GM21825 (cell line): ENCODE measurements at regions not wholly inside any gene's neighbourhood (a gene's known extent, or its start where the extent isn't known, plus 50 kb on each side); places are given as distances from the start of the nearest gene placed in this dataset.
"Not testable (repeated sequence)": the region's sequence is repeated elsewhere in the genome, so short reads cannot be mapped to it uniquely, and the experiment has no call there.

Source experiments
- ATAC-seq: cut with Tn5 transposase; IDR thresholded peaks from one replicate; pipeline ENCODE4 v1.9.1; 2021; ENCODE audit warnings: mild to moderate bottlenecking, moderate library complexity; ENCODE audit not compliant: unreplicated experiment

- ATAC-seq: not testable (repeated sequence)
These were observed 269.9 kb upstream of the NREP start for GRCh38 chr5:112026879-112027278.

GRCh38 chr5:112025757-112026156 is 268.8 kb upstream of the NREP start:
- peak; percentile 83 for ATAC-seq

- no peak for ATAC-seq
These were observed 267.8 kb upstream of the NREP start for GRCh38 chr5:112024769-112025168.

- no peak for ATAC-seq
These were observed 267.2 kb upstream of the NREP start for GRCh38 chr5:112024221-112024620.

GRCh38 chr5:112023766-112024165 is 266.8 kb upstream of the NREP start:
- no peak for ATAC-seq

GRCh38 chr5:112018846-112019245 is 261.9 kb upstream of the NREP start:
- no peak for ATAC-seq

- ATAC-seq: no peak
These were observed 260.0 kb upstream of the NREP start for GRCh38 chr5:112016980-112017379.

GRCh38 chr5:112014783-112015395 is 257.9 kb upstream of the NREP start:
- no peak for ATAC-seq

- ATAC-seq: no peak
These were observed 256.7 kb upstream of the NREP start for GRCh38 chr5:112013660-112014059.

GRCh38 chr5:112012104-112012503 is 255.1 kb upstream of the NREP start:
- ATAC-seq: no peak

- no peak for ATAC-seq
These were observed 253.5 kb upstream of the NREP start for GRCh38 chr5:112010475-112010874.

GRCh38 chr5:112006721-112007120 is 249.7 kb upstream of the NREP start:
- no peak for ATAC-seq

- no peak for ATAC-seq
These were observed 248.6 kb upstream of the NREP start for GRCh38 chr5:112005623-112005930.

- peak; percentile 90 for ATAC-seq
These were observed 248.1 kb upstream of the NREP start for GRCh38 chr5:112004867-112005622.

- ATAC-seq: no peak
These were observed 245.4 kb upstream of the NREP start for GRCh38 chr5:112002376-112002775.

- no peak for ATAC-seq
These were observed 242.3 kb upstream of the NREP start for GRCh38 chr5:111999286-111999685.

GRCh38 chr5:111998871-111999270 is 241.9 kb upstream of the NREP start:
- no peak for ATAC-seq

- no peak for ATAC-seq
These were observed 240.7 kb upstream of the NREP start for GRCh38 chr5:111997711-111998110.

GRCh38 chr5:111997308-111997707 is 240.3 kb upstream of the NREP start:
- ATAC-seq: no peak

GRCh38 chr5:111996574-111996973 is 239.6 kb upstream of the NREP start:
- ATAC-seq: no peak

GRCh38 chr5:111995701-111996100 is 238.7 kb upstream of the NREP start:
- ATAC-seq: no peak

- no peak for ATAC-seq
These were observed 236.2 kb upstream of the NREP start for GRCh38 chr5:111993242-111993641.

GRCh38 chr5:111984044-111984443 is 227.1 kb upstream of the NREP start:
- ATAC-seq: peak; percentile 69
